CD14-positive monocyte (primary cell): ENCODE measurements at regions not wholly inside any gene's neighbourhood (a gene's known extent, or its start where the extent isn't known, plus 50 kb on each side); places are given as distances from the start of the nearest gene placed in this dataset.

Experiments used
- DNase-seq, 3 donors: peaks; one replicate each; pipeline ENCODE4 v3.0.0-alpha.2; 2011 to 2022
- H2AFZ ChIP-seq: 2 replicates; pipeline ENCODE4 v1.6.0; 2012; ENCODE audit warnings: mild to moderate bottlenecking, low read depth, low read length, inconsistent platforms; ENCODE audit not compliant: insufficient read depth, poor library complexity, severe bottlenecking
- H3K27ac ChIP-seq, 2 donors: 1 replicate in 1 of 2; 2 replicates in 1 of 2; pipeline ENCODE4 v1.5.1; 2012 to 2013; ENCODE audit warnings: low read length in 2 of 2, control low read depth in 1 of 2, inconsistent platforms in 1 of 2, low read depth in 1 of 2, mild to moderate bottlenecking in 1 of 2
- H3K27me3 ChIP-seq, 2 donors: one replicate each; pipeline versions ENCODE4 v1.6.0 to v1.6.1; 2011 to 2013; ENCODE audit warnings: low read length in 2 of 2; ENCODE audit not compliant: control insufficient read depth in 2 of 2, insufficient read depth in 2 of 2
- H3K36me3 ChIP-seq, 2 donors: replicated peaks in 1 of 2; 1 replicate in 1 of 2; 2 replicates in 1 of 2; pipeline versions ENCODE4 v1.5.1 to v1.6.1; 2012 to 2013; ENCODE audit warnings: low read length in 2 of 2, control low read depth in 1 of 2, inconsistent platforms in 1 of 2, mild to moderate bottlenecking in 1 of 2; ENCODE audit not compliant: insufficient read depth in 2 of 2, control insufficient read depth in 1 of 2
- H3K4me1 ChIP-seq, 2 donors: 1 replicate in 1 of 2; 2 replicates in 1 of 2; pipeline versions ENCODE4 v1.5.1 to v1.6.1; 2012 to 2013; ENCODE audit warnings: low read length in 2 of 2, control low read depth in 1 of 2, inconsistent platforms in 1 of 2, mild to moderate bottlenecking in 1 of 2, moderate library complexity in 1 of 2; ENCODE audit not compliant: insufficient read depth in 2 of 2, control insufficient read depth in 1 of 2
- H3K4me2 ChIP-seq: replicated peaks from 2 replicates; pipeline ENCODE3; 2012; ENCODE audit warnings: low read length, moderate library complexity, mild to moderate bottlenecking; ENCODE audit not compliant: poor library complexity, severe bottlenecking; ENCODE audit errors: extremely low read depth
- H3K4me3 ChIP-seq, 3 experiments: fragments of 200-600 bp in 1 of 3; sonication (generic) in 1 of 3; replicated peaks in 1 of 3; 1 replicate in 2 of 3; 2 replicates in 1 of 3; pipeline ENCODE4 v1.5.1; 2011 to 2013; ENCODE audit warnings: low read length in 3 of 3, mild to moderate bottlenecking in 3 of 3, control low read depth in 2 of 3, low read depth in 2 of 3, inconsistent platforms in 1 of 3, moderate library complexity in 1 of 3
- H3K79me2 ChIP-seq: 2 replicates; pipeline ENCODE4 v1.6.0; 2012; ENCODE audit warnings: mild to moderate bottlenecking, control low read depth, inconsistent platforms, low read length, moderate library complexity; ENCODE audit not compliant: insufficient read depth
- H3K9ac ChIP-seq: 2 replicates; pipeline ENCODE4 v1.6.0; 2017; ENCODE audit warnings: low read length, mild to moderate bottlenecking; ENCODE audit not compliant: insufficient read depth, poor library complexity, severe bottlenecking
- H3K9me3 ChIP-seq, 2 donors: replicated peaks in 1 of 2; 1 replicate in 1 of 2; 2 replicates in 1 of 2; pipeline versions ENCODE4 v1.5.1 to v1.6.1; 2012 to 2013; ENCODE audit warnings: low read length in 2 of 2, control low read depth in 1 of 2; ENCODE audit not compliant: control insufficient read depth in 1 of 2, insufficient read depth in 1 of 2
- H4K20me1 ChIP-seq: 2 replicates; pipeline ENCODE4 v1.6.0; 2012; ENCODE audit warnings: mild to moderate bottlenecking, low read length, control low read depth, moderate library complexity; ENCODE audit not compliant: insufficient read depth
- H3K27ac Mint-ChIP-seq, 7 donors: one replicate each; pipeline ENCODE4 v1.8.0; 2020; ENCODE audit warnings: mild to moderate bottlenecking in 7 of 7, mixed read lengths in 7 of 7, moderate library complexity in 6 of 7, inconsistent platforms in 2 of 7
- H3K27me3 Mint-ChIP-seq, 3 donors: one replicate each; pipeline ENCODE4 v1.8.0; 2021 to 2022; ENCODE audit warnings: low read depth in 3 of 3, mild to moderate bottlenecking in 3 of 3, mixed read lengths in 3 of 3, moderate library complexity in 3 of 3, inconsistent platforms in 1 of 3
- H3K36me3 Mint-ChIP-seq, 2 donors: one replicate each; pipeline ENCODE4 v1.8.0; 2020; ENCODE audit warnings: mixed read lengths in 2 of 2, inconsistent platforms in 1 of 2, mild to moderate bottlenecking in 1 of 2
- H3K4me1 Mint-ChIP-seq: one replicate; pipeline ENCODE4 v1.8.0; 2020; ENCODE audit warnings: mild to moderate bottlenecking, mixed read lengths
- H3K4me3 Mint-ChIP-seq, 2 donors: one replicate each; pipeline ENCODE4 v1.8.0; 2020; ENCODE audit warnings: mild to moderate bottlenecking in 2 of 2, mixed read lengths in 2 of 2, moderate library complexity in 1 of 2
- H3K9me3 Mint-ChIP-seq, 7 donors: one replicate each; pipeline ENCODE4 v1.8.0; 2020 to 2022; ENCODE audit warnings: mixed read lengths in 7 of 7, mild to moderate bottlenecking in 6 of 7, moderate library complexity in 6 of 7, inconsistent platforms in 2 of 7
- CTCF ChIP-seq: fragments of 200-600 bp; IDR thresholded peaks from one replicate; pipeline ENCODE4 v1.8.0; 2022; ENCODE audit warnings: antibody characterized with exemption, mild to moderate bottlenecking
- WGBS: methylation state at CpG from one replicate; pipeline ENCODE4 v1.1.5; 2013; ENCODE audit warnings: missing lambda C conversion rate; ENCODE audit not compliant: insufficient coverage; 5-methylcytosine and 5-hydroxymethylcytosine counted together
- intact Hi-C, 2 donors: fragments of 100-400 bp; cut with micrococcal nuclease; formaldehyde crosslinking; loops; one replicate each; pipeline versions ENCODE4 v1.15.0 to v1.15.1; 2023

- no peaks in the 10 kb centered on the region for H3K4me1 Mint-ChIP-seq
- H3K27ac Mint-ChIP-seq = no peak overlapping the region
- no peak overlapping the region for H3K27ac ChIP-seq
- no peak overlapping the region for H3K9ac ChIP-seq
- H3K27me3 Mint-ChIP-seq = no peaks in the 10 kb centered on the region
- H3K4me2 ChIP-seq = no peak overlapping the region
- H3K4me3 ChIP-seq = no peak overlapping the region
- H3K4me3 Mint-ChIP-seq = no peak overlapping the region
- WGBS = no CpG with 5 or more reads among the region's 3 CpGs
- DNase-seq = no peak
- TF ChIP-seq CTCF = no peak
- H3K4me1 ChIP-seq = no peaks in the 10 kb centered on the region
- no peaks in the 10 kb centered on the region for H3K36me3 Mint-ChIP-seq
- no peaks in the 10 kb centered on the region for H3K27me3 ChIP-seq
- intact Hi-C loops = no loop called here
- no peaks in the 10 kb centered on the region for H4K20me1 ChIP-seq
- peaks cover 0 to 13% (median 2%) of the 10 kb centered on the region in 7 donors for H3K9me3 Mint-ChIP-seq
- H2AFZ ChIP-seq = no peak overlapping the region
- no peaks in the 10 kb centered on the region for H3K36me3 ChIP-seq
- H3K9me3 ChIP-seq = no peaks in the 10 kb centered on the region
- H3K79me2 ChIP-seq = no peaks in the 10 kb centered on the region
Observed at GRCh38 chr5:31000287-31000686, 193.2 kb upstream of the CDH6 start.

GRCh38 chr5:30997681-30998080 lies 195.8 kb upstream of the CDH6 start:
- Histone ChIP-seq H3K9ac (no peak overlapping the region), H3K27me3 (no peaks in the 10 kb centered on the region), H3K9me3 (no peaks in the 10 kb centered on the region), H3K27ac (no peak overlapping the region), H3K4me3 (no peak overlapping the region), H2AFZ (no peak overlapping the region), H3K79me2 (no peaks in the 10 kb centered on the region), H3K36me3 (no peaks in the 10 kb centered on the region), H3K4me2 (no peak overlapping the region), H4K20me1 (no peaks in the 10 kb centered on the region), H3K4me1 (no peaks in the 10 kb centered on the region)
- Mint-ChIP-seq H3K4me1 (no peaks in the 10 kb centered on the region), H3K9me3 (peaks cover 0 to 11% (median 2%) of the 10 kb centered on the region in 7 donors), H3K36me3 (no peaks in the 10 kb centered on the region), H3K4me3 (no peak overlapping the region), H3K27ac (no peak overlapping the region), H3K27me3 (no peaks in the 10 kb centered on the region)
- WGBS = 86% methylated on average over 1 of the region's 1 CpG
- intact Hi-C loops = no loop called here
- no peak for DNase-seq
- no peak for TF ChIP-seq CTCF
